Thyroid gland (tissue), 4 donors: ENCODE measurements at regions not wholly inside any gene's neighbourhood (a gene's known extent, or its start where the extent isn't known, plus 50 kb on each side); places are given as distances from the start of the nearest gene placed in this dataset.

Source experiments
- CTCF ChIP-seq, 6 experiments: fragments of 200-600 bp in 3 of 6; fragments of 450-650 bp in 3 of 6; sonication (generic) in 3 of 6; IDR thresholded peaks; one replicate each; pipeline ENCODE4 v1.5.1; 2016 to 2019; ENCODE audit warnings: antibody characterized with exemption in 6 of 6, mild to moderate bottlenecking in 2 of 6, inconsistent platforms in 1 of 6, moderate library complexity in 1 of 6
- POLR2A ChIP-seq, 2 donors: fragments of 450-650 bp; IDR thresholded peaks; one replicate each; pipeline ENCODE4 v1.6.1; 2017; ENCODE audit warnings: antibody characterized with exemption in 2 of 2, mild to moderate bottlenecking in 2 of 2, moderate library complexity in 1 of 2

GRCh38 chr5:87645224-87645623, 232.5 kb upstream of the CCNH start:
- TF ChIP-seq POLR2A (IDR thresholded peaks at IDR 0.05): no peak
- TF ChIP-seq CTCF (IDR thresholded peaks at IDR 0.05): no peak
